ENCODE measurements at regions not wholly inside any gene's neighbourhood (a gene's known extent, or its start where the extent isn't known, plus 50 kb on each side); places are given as distances from the start of the nearest gene placed in this dataset.

- no peak for DNase-seq (ENCODE audit: low spot score)
- no peak overlapping the region for H3K27ac ChIP-seq
- no peak overlapping the region for H3K4me3 ChIP-seq
- TF ChIP-seq CTCF (IDR thresholded peaks at IDR 0.05) = no peak
Measured at GRCh38 chr1:195130598-195130997, 1477.6 kb downstream of the KCNT2 start.

DNA sequence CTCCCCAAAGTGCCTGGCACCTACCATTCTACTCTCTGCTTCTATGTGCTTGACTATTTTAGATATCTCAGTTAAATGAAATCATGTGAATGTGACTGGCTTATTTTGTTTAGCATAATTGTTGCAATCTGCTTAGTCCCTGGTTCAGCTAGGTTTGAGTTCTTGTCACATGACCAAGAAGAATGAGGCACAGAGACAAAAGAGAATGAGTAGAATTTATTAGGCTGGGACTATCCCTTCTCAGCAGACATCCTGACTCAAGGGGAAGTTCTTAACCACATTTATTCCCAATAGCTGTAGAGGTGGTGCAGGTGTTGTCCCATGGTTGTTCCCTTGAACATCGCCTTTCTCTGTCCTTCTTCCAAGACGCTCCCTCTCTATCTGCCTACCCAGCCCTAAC is 1485.7 kb downstream of the KCNT2 start:
- no peak for TF ChIP-seq CTCF (IDR thresholded peaks at IDR 0.05)
- no peak overlapping the region for H3K4me3 ChIP-seq
- no peak for DNase-seq (ENCODE audit: low spot score)
- no peak overlapping the region for H3K27ac ChIP-seq

- no peak for TF ChIP-seq CTCF (IDR thresholded peaks at IDR 0.05)
- no peak overlapping the region for H3K4me3 ChIP-seq
- no peak for DNase-seq (ENCODE audit: low spot score)
- H3K27ac ChIP-seq = no peak overlapping the region
Measured at GRCh38 chr1:195113471-195113870, 1494.8 kb downstream of the KCNT2 start.

DNA sequence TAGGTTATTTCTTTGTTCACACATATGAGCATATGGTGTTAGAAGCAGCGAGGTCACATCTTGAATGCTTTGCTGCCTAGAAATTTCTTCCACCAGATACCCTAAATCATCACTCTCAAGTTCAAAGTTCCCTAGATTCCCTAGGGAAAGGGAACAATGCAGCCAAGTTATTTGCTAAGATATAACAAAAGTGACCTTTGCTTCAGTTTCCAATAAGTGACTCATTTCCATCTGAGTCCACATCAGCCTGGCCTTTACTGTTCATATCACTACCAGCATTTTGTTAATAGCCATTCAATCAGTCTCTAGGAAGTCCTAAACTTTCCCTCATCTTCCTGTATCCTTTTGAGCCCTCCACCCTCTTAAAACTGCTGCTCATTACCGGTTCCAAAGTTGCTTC is 1502.5 kb downstream of the KCNT2 start:
- no peak for DNase-seq (ENCODE audit: low spot score)
- TF ChIP-seq CTCF (IDR thresholded peaks at IDR 0.05) = no peak
- no peak overlapping the region for H3K4me3 ChIP-seq
- H3K27ac ChIP-seq = no peak overlapping the region

- DNase-seq (ENCODE audit: low spot score) = no peak
- Histone ChIP-seq H3K4me3 (no peak overlapping the region), H3K27ac (no peak overlapping the region)
- no peak for TF ChIP-seq CTCF (IDR thresholded peaks at IDR 0.05)
Measured at GRCh38 chr1:195105281-195105680, 1503.0 kb downstream of the KCNT2 start.

DNA sequence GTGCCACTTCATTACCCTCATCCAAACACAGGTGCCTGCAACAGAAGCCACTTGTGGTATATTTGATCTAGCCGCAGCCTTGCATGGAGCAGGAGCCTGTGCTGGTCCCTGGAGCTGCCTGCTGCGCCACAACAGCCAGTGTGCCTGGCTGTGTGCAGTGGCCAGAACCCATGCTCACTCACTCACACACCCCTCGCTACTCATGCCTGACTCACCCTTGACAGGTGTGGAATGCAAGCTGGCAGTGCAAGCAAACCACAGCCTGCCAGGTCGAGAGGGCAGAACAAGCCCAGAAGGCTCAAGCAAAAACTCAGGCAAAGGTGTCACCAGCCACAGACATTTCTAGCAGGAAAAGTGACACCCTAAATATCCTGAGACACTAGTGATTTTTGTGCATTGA is 1510.9 kb downstream of the KCNT2 start:
- TF ChIP-seq CTCF (IDR thresholded peaks at IDR 0.05) = no peak
- Histone ChIP-seq H3K4me3 (no peak overlapping the region), H3K27ac (no peak overlapping the region)
- no peak for DNase-seq (ENCODE audit: low spot score)

DNA sequence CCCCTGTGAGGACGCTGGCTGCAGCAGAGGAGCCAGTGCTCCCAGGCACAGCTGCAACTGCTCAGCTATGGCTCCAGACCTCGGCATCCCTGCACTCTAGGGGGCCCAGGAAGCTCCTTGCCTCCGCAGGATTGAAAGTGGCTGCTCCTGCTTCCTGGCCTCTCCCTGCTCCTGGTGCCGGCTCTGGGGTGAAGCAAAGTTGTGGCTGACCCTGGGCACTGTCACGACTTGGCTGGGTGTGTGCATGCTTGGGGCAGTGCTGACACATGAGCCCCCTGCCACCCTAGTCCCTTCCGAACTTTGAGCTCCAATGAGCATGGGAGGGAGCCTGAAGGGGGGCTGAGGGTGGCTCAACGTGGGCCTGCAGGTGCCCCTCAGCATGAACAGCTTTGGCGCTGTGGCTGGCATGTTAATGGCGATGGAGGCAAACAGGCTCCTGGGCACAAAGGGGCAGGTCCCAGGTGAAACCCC is 1512.2 kb downstream of the KCNT2 start:
- TF ChIP-seq CTCF (IDR thresholded peaks at IDR 0.05) = no peak
- Histone ChIP-seq H3K4me3 (no peak overlapping the region), H3K27ac (no peak overlapping the region)
- DNase-seq (ENCODE audit: low spot score) = peak; percentile 63
